Fibroblast of pulmonary artery (primary cell): ENCODE measurements at regions not wholly inside any gene's neighbourhood (a gene's known extent, or its start where the extent isn't known, plus 50 kb on each side); places are given as distances from the start of the nearest gene placed in this dataset.
"Not testable (repeated sequence)": the region's sequence is repeated elsewhere in the genome, so short reads cannot be mapped to it uniquely, and the experiment has no call there.

Experiments
- DNase-seq: peaks from one replicate; pipeline ENCODE4 v3.0.0-alpha.2; 2010; ENCODE audit warnings: low read depth
- H3K4me3 ChIP-seq: replicated peaks from 2 replicates; pipeline ENCODE4 v1.5.1; 2011; ENCODE audit warnings: low read depth, mild to moderate bottlenecking, control low read depth, low read length, moderate library complexity
- CTCF ChIP-seq: IDR thresholded peaks from 2 replicates; pipeline ENCODE4 v1.5.1; 2011; ENCODE audit warnings: mild to moderate bottlenecking, control low read depth, low read length, inconsistent platforms; ENCODE audit errors: missing control alignments

DNA sequence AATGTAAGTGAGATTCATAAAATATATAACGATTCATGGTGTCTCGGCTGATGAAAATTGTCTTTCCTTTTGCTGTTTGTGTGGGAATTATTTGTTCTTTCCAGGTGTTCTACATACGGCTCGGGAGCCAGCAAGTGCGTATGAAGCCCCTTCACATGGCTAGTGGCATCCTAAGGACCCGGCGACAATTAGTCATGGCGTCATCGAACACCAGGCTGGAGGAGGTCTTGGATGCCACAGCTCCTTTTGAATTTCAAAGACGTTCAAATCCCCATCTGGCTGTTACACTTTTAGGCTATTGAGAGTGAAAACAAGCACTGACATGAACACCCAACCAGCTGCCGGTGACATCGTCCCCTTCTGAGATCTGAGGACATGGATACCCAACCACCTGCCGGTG lies 397.7 kb upstream of the TNRC6C start:
- H3K4me3 ChIP-seq, result no peak overlapping the region
- DNase-seq, result no peak
- TF ChIP-seq CTCF, result no peak

- not testable (repeated sequence) for DNase-seq, H3K4me3 ChIP-seq
Measured at GRCh38 chr17:77562361-77562760, 396.1 kb upstream of the TNRC6C start.

GRCh38 chr17:77563439-77564102 lies 394.9 kb upstream of the TNRC6C start:
- DNase-seq, result no peak
- no peak for TF ChIP-seq CTCF
- H3K4me3 ChIP-seq, result no peak overlapping the region

- TF ChIP-seq CTCF, result no peak
- H3K4me3 ChIP-seq, result no peak overlapping the region
- no peak for DNase-seq
Measured at GRCh38 chr17:77564278-77564920, 394.1 kb upstream of the TNRC6C start.

DNA sequence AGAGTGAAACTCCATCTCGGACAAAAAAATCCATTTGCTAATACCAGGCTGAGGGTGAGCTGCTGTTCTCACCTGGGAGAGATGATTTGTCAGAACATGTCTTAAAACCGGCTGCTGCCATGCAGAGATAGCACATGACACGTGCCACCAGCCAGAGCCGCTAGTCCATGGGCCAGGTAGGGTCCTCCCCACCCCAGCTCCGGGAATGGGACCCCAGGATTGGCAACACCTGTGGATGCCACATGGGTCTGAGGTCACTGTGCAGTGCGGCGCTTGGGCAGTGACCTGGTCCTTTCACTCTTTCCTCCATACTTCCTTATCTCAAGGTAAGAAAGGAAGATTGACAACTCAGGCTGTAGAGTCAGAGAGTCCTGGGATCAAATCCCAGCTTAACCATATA lies 393.3 kb upstream of the TNRC6C start:
- DNase-seq, result no peak
- H3K4me3 ChIP-seq, result no peak overlapping the region
- no peak for TF ChIP-seq CTCF

GRCh38 chr17:77566151-77566550 lies 392.4 kb upstream of the TNRC6C start:
- no peak for DNase-seq
- no peak for TF ChIP-seq CTCF
- H3K4me3 ChIP-seq, result no peak overlapping the region

DNA sequence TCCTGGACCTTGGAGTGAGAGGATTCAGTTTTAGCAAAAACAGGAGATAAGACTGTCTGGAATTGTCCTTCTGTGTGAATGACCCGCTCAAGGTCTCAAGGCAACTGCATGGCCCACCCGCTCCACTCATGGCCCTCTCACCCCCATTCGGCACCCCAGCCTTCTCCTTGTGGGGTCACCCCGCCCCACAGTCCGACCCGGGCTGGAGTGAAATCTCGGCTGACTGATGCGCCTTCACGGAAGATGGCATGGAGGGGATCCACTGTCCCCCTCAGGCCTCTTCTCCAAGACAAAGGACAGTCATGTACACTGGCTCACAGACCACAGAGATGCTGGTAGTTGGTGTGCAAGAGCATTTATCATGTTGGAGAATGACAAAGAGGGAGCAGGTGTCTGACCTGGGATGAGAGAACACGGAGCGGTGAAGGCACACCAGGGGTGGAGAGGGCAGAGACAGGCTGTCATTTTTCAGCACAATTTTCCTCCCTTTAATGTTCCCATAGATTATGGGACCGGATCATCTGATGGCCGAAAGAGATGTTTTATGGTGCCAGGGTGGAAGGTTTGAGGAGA lies 391.9 kb upstream of the TNRC6C start:
- H3K4me3 ChIP-seq, result no peak overlapping the region
- no peak for TF ChIP-seq CTCF
- DNase-seq, result no peak
